OCI-LY3 (cell line): ENCODE measurements at regions not wholly inside any gene's neighbourhood (a gene's known extent, or its start where the extent isn't known, plus 50 kb on each side); places are given as distances from the start of the nearest gene placed in this dataset.

Source experiments
- EZH2phosphoT487 ChIP-seq: fragments of 200-600 bp; shearing (Covaris generic); IDR thresholded peaks from 2 replicates; pipeline ENCODE4 v1.6.1; 2018; ENCODE audit warnings: antibody characterized with exemption, mixed run types, low read depth
- TF ChIP-seq, protein P1 (sequence below): fragments of 200-600, 300-600 bp; sonication (generic); IDR thresholded peaks from 2 replicates; pipeline ENCODE4 v1.5.1; 2014; ENCODE audit warnings: antibody characterized with exemption, low read length, low read depth

DNA sequence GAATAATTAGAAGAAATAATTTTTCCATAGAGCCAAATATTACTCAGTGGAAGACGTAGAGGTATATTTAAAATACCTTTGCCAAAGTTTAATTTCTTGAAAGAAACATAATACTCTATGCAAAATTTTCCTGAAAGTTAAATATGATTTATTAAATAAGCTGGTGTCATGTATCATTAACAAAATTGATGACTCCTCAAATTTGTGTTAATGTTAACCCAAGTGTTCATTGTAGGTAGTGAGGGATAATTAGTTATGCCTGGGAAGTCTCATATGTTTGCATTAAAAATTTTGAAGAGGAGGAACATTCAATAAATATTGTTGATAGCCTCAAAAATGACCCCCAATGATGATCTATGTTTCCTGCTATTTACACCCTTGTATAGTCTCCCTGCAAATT is 292.7 kb upstream of the AMOT start:
- TF ChIP-seq, protein P1, sequence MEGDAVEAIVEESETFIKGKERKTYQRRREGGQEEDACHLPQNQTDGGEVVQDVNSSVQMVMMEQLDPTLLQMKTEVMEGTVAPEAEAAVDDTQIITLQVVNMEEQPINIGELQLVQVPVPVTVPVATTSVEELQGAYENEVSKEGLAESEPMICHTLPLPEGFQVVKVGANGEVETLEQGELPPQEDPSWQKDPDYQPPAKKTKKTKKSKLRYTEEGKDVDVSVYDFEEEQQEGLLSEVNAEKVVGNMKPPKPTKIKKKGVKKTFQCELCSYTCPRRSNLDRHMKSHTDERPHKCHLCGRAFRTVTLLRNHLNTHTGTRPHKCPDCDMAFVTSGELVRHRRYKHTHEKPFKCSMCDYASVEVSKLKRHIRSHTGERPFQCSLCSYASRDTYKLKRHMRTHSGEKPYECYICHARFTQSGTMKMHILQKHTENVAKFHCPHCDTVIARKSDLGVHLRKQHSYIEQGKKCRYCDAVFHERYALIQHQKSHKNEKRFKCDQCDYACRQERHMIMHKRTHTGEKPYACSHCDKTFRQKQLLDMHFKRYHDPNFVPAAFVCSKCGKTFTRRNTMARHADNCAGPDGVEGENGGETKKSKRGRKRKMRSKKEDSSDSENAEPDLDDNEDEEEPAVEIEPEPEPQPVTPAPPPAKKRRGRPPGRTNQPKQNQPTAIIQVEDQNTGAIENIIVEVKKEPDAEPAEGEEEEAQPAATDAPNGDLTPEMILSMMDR = no peak
- TF ChIP-seq EZH2phosphoT487 = no peak
